Esophagus muscularis mucosa (tissue), 4 donors: ENCODE measurements at regions not wholly inside any gene's neighbourhood (a gene's known extent, or its start where the extent isn't known, plus 50 kb on each side); places are given as distances from the start of the nearest gene placed in this dataset.

Source experiments
- EP300 ChIP-seq: sonication (generic); formaldehyde crosslinking; IDR thresholded peaks from one replicate; pipeline ENCODE4 v1.6.1; 2017; ENCODE audit warnings: antibody characterized with exemption
- POLR2A ChIP-seq: fragments of 450-650 bp; IDR thresholded peaks from one replicate; pipeline ENCODE4 v1.6.1; 2017; ENCODE audit warnings: antibody characterized with exemption, moderate library complexity, mild to moderate bottlenecking, low read depth
- POLR2AphosphoS5 ChIP-seq, 2 donors: sonication (generic); formaldehyde crosslinking; IDR thresholded peaks; one replicate each; pipeline ENCODE4 v1.6.1; 2017; ENCODE audit warnings: antibody characterized with exemption in 2 of 2
- TF ChIP-seq, protein P1 (sequence below), 3 experiments: fragments of 200-600 bp in 2 of 3; fragments of 450-650 bp in 1 of 3; sonication (generic) in 2 of 3; IDR thresholded peaks; one replicate each; pipeline ENCODE4 v1.5.1; 2017 to 2019; ENCODE audit warnings: antibody characterized with exemption in 3 of 3, mild to moderate bottlenecking in 2 of 3, moderate library complexity in 1 of 3

GRCh38 chr10:10796774-10797415 is 220.8 kb upstream of the CELF2 start:
- TF ChIP-seq POLR2A (no peak), EP300 (no peak), POLR2AphosphoS5 (IDR thresholded peaks at IDR 0.05) (peak in 1 of 2 donors; percentile 50)
- TF ChIP-seq, protein P1, sequence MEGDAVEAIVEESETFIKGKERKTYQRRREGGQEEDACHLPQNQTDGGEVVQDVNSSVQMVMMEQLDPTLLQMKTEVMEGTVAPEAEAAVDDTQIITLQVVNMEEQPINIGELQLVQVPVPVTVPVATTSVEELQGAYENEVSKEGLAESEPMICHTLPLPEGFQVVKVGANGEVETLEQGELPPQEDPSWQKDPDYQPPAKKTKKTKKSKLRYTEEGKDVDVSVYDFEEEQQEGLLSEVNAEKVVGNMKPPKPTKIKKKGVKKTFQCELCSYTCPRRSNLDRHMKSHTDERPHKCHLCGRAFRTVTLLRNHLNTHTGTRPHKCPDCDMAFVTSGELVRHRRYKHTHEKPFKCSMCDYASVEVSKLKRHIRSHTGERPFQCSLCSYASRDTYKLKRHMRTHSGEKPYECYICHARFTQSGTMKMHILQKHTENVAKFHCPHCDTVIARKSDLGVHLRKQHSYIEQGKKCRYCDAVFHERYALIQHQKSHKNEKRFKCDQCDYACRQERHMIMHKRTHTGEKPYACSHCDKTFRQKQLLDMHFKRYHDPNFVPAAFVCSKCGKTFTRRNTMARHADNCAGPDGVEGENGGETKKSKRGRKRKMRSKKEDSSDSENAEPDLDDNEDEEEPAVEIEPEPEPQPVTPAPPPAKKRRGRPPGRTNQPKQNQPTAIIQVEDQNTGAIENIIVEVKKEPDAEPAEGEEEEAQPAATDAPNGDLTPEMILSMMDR (IDR thresholded peaks at IDR 0.05), result no peak
